IMR-90 (cell line): ENCODE measurements at regions not wholly inside any gene's neighbourhood (a gene's known extent, or its start where the extent isn't known, plus 50 kb on each side); places are given as distances from the start of the nearest gene placed in this dataset.
"Not testable (repeated sequence)": the region's sequence is repeated elsewhere in the genome, so short reads cannot be mapped to it uniquely, and the experiment has no call there.

Experiments
- ATAC-seq: fragments of 200-7000 bp; cut with Tn5 transposase; 2 replicates; pipeline ENCODE4 v1.9.1; 2020; ENCODE audit warnings: low read depth, mild to moderate bottlenecking, moderate library complexity
- BruUV-seq: library from RNA; stranded (reverse); fragments of 400-500 nt; replicated peaks from 2 replicates; lab custom pipeline; 2021; lab: Mats Ljungman, UMichigan
- CTCF ChIA-PET: fragments of 300-600 bp; formaldehyde crosslinking; extraction: SDS; loops from one replicate; lab custom pipeline; 2021; ENCODE audit warnings: antibody characterized with exemption; lab: Yijun Ruan, JAX
- POLR2A ChIA-PET: fragments of 300-600 bp; sonication (Branson Sonifier 250); formaldehyde crosslinking; loops from one replicate; lab custom pipeline; 2022; ENCODE audit warnings: antibody characterized with exemption; ENCODE audit not compliant: unreplicated experiment; lab: Charles Lee
- DNase-seq: peaks from one replicate; pipeline ENCODE4 v3.0.0; 2013
- H2AFZ ChIP-seq: replicated peaks from 2 replicates; pipeline ENCODE3; 2013; ENCODE audit warnings: low read length, mild to moderate bottlenecking; ENCODE audit not compliant: poor library complexity
- H2AK5ac ChIP-seq: 2 replicates; pipeline ENCODE4 v1.6.1; 2013; ENCODE audit warnings: low read depth, low read length, inconsistent platforms
- H2AK9ac ChIP-seq: replicated peaks from 2 replicates; pipeline ENCODE3; 2013; ENCODE audit warnings: mild to moderate bottlenecking, low read depth, low read length, moderate library complexity; ENCODE audit not compliant: poor library complexity
- H2BK120ac ChIP-seq: 2 replicates; pipeline ENCODE4 v1.6.1; 2013; ENCODE audit warnings: low read depth, low read length, inconsistent platforms
- H2BK15ac ChIP-seq: 3 replicates; pipeline ENCODE4 v1.6.1; 2013; ENCODE audit warnings: low read depth, low read length, inconsistent platforms
- H2BK20ac ChIP-seq: 2 replicates; pipeline ENCODE4 v1.6.1; 2013; ENCODE audit warnings: low read depth, mild to moderate bottlenecking, inconsistent platforms, low read length, moderate library complexity
- H2BK5ac ChIP-seq: 2 replicates; pipeline ENCODE4 v1.6.1; 2013; ENCODE audit warnings: mild to moderate bottlenecking, low read depth, low read length, inconsistent platforms; ENCODE audit not compliant: poor library complexity, severe bottlenecking
- H3K14ac ChIP-seq: replicated peaks from 2 replicates; pipeline ENCODE4 v1.6.1; 2013; ENCODE audit warnings: low read depth, low read length, inconsistent platforms
- H3K18ac ChIP-seq: 2 replicates; pipeline ENCODE4 v1.6.1; 2013; ENCODE audit warnings: low read depth, low read length, control low read depth
- H3K23ac ChIP-seq: 2 replicates; pipeline ENCODE4 v1.6.1; 2013; ENCODE audit warnings: low read depth, low read length, inconsistent platforms
- H3K27ac ChIP-seq: 2 replicates; pipeline ENCODE4 v1.5.1; 2013; ENCODE audit warnings: mild to moderate bottlenecking, control low read depth, low read length; ENCODE audit not compliant: insufficient read depth
- H3K27me3 ChIP-seq: 2 replicates; pipeline ENCODE4 v1.6.1; 2013; ENCODE audit warnings: low read length; ENCODE audit not compliant: control insufficient read depth, insufficient read depth
- H3K36me3 ChIP-seq: 2 replicates; pipeline ENCODE4 v1.6.1; 2013; ENCODE audit warnings: low read length, mixed read lengths; ENCODE audit not compliant: control insufficient read depth, insufficient read depth
- H3K4ac ChIP-seq: 2 replicates; pipeline ENCODE4 v1.6.1; 2013; ENCODE audit warnings: low read depth, low read length, inconsistent platforms
- H3K4me1 ChIP-seq: 2 replicates; pipeline ENCODE4 v1.6.1; 2013; ENCODE audit warnings: low read length, mixed read lengths; ENCODE audit not compliant: control insufficient read depth, insufficient read depth
- H3K4me2 ChIP-seq: 2 replicates; pipeline ENCODE4 v1.6.1; 2013; ENCODE audit warnings: low read depth, mild to moderate bottlenecking, control low read depth, low read length, moderate library complexity
- H3K4me3 ChIP-seq: 2 replicates; pipeline ENCODE4 v1.5.1; 2013; ENCODE audit warnings: low read depth, mild to moderate bottlenecking, control low read depth, low read length, moderate library complexity; ENCODE audit not compliant: insufficient read depth
- H3K56ac ChIP-seq: 2 replicates; pipeline ENCODE4 v1.6.1; 2013; ENCODE audit warnings: low read length, inconsistent platforms; ENCODE audit not compliant: insufficient read depth; ENCODE audit errors: extremely low read depth
- H3K79me1 ChIP-seq, 2 experiments: 2 replicates each; pipeline ENCODE4 v1.6.1; 2013; ENCODE audit warnings: low read length in 2 of 2, inconsistent platforms in 1 of 2, low read depth in 1 of 2
- H3K9ac ChIP-seq: 2 replicates; pipeline ENCODE4 v1.6.1; 2013; ENCODE audit warnings: low read depth, low read length, control low read depth
- H3K9me1 ChIP-seq: 2 replicates; pipeline ENCODE4 v1.6.1; 2013; ENCODE audit warnings: low read length, inconsistent platforms; ENCODE audit not compliant: insufficient read depth
- H3K9me3 ChIP-seq: 2 replicates; pipeline ENCODE4 v1.6.1; 2013; ENCODE audit warnings: low read length; ENCODE audit not compliant: control insufficient read depth, insufficient read depth
- H4K20me1 ChIP-seq: 2 replicates; pipeline ENCODE4 v1.6.1; 2013; ENCODE audit warnings: low read length, inconsistent platforms; ENCODE audit not compliant: insufficient read depth
- H4K5ac ChIP-seq: 2 replicates; pipeline ENCODE4 v1.6.1; 2013; ENCODE audit warnings: mild to moderate bottlenecking, low read depth, low read length, control low read depth
- H4K8ac ChIP-seq, 2 experiments: 2 replicates each; pipeline ENCODE4 v1.6.1; 2013; ENCODE audit warnings: low read depth in 2 of 2, low read length in 2 of 2, control low read depth in 1 of 2, inconsistent platforms in 1 of 2
- H4K91ac ChIP-seq: 2 replicates; pipeline ENCODE4 v1.6.1; 2013; ENCODE audit warnings: low read depth, low read length, inconsistent platforms; ENCODE audit not compliant: insufficient read depth
- WGBS, 2 experiments: methylation state at CpG; one replicate each; pipeline versions ENCODE4 v1.1.5 to v1.1.7; 2013; ENCODE audit warnings: missing lambda C conversion rate in 2 of 2; ENCODE audit not compliant: insufficient read length in 1 of 2; ENCODE audit errors: extremely low coverage in 2 of 2; 5-methylcytosine and 5-hydroxymethylcytosine counted together
- dilution Hi-C: fragments of 300-500 bp; cut with HindIII; formaldehyde crosslinking; loops from one replicate; pipeline ENCODE4 v1.14.3; 2018; ENCODE audit warnings: low sequenced_read_pairs; ENCODE audit not compliant: unreplicated experiment
- in situ Hi-C: fragments of 300-500 bp; cut with MboI; formaldehyde crosslinking; loops from 3 replicates; pipeline ENCODE4 v1.14.3; 2019; ENCODE audit warnings: low sequenced_read_pairs, inconsistent platforms, mixed read lengths
- intact Hi-C: fragments of 100-400 bp; cut with micrococcal nuclease; formaldehyde crosslinking; loops from 2 replicates; pipeline ENCODE4 v1.10.0; 2022

- H3K56ac ChIP-seq, DNase-seq, CTCF ChIA-PET, H3K9ac ChIP-seq, in situ Hi-C loops, H3K18ac ChIP-seq, H2BK20ac ChIP-seq, H4K8ac ChIP-seq, H3K4me3 ChIP-seq, H4K20me1 ChIP-seq, POLR2A ChIA-PET, H2BK120ac ChIP-seq, H2AK9ac ChIP-seq, H2BK5ac ChIP-seq, H3K27ac ChIP-seq, H3K79me1 ChIP-seq, ATAC-seq, H3K9me1 ChIP-seq, H4K5ac ChIP-seq, H3K36me3 ChIP-seq, H2BK15ac ChIP-seq, H3K9me3 ChIP-seq, H2AK5ac ChIP-seq, H3K14ac ChIP-seq, dilution Hi-C loops, H3K23ac ChIP-seq, H3K4me2 ChIP-seq, H3K4ac ChIP-seq, intact Hi-C loops, H2AFZ ChIP-seq, BruUV-seq, H4K91ac ChIP-seq, H3K4me1 ChIP-seq, H3K27me3 ChIP-seq: not testable (repeated sequence)
- no CpG with 5 or more reads among the region's 8 CpGs for WGBS, 2 experiments
Measured at GRCh38 chr10:38321393-38321792, 227.3 kb downstream of the ZNF37A start.
